ENCODE measurements at regions not wholly inside any gene's neighbourhood (a gene's known extent, or its start where the extent isn't known, plus 50 kb on each side); places are given as distances from the start of the nearest gene placed in this dataset.

DNA sequence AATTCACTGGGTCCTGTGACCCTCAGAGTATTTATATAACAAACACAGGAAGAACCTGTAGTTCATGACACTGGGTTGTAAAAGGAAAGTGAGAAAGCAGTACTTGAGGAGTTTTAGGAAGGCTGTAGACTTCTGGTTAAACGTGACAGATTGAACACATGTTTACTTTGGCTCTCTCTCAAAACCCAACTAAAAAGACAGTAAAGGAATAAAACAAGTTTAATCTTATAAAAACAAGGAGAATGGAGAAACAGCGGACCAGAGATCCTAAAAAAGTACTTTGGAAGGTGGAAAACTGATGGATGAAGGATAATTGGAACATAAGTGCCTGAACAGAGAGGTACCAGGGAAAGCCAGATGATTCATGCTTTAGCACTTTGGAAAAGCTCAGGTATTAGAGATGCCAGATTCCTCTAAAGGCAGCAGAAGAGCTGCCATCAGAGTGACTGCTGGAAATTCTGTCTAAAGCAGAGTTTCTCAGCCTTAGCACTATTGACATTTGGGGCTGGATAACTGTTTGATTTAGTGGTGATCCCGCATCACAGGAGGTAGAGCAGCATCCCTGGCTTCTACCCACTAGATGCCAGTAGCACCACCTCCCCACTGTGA is 182.9 kb upstream of the RORA start (continued):
- TF ChIP-seq SIN3A (IDR thresholded peaks at IDR 0.05; ENCODE audit: low read depth) (no peak), ZNF274 (IDR thresholded peaks at IDR 0.05; ENCODE audit: low read depth, low read length) (no peak), RAD21 (IDR thresholded peaks at IDR 0.05; ENCODE audit: low read depth) (no peak), JUND (IDR thresholded peaks at IDR 0.05) (no peak), ELF1 (IDR thresholded peaks at IDR 0.05; ENCODE audit: borderline replicate concordance, low read depth) (no peak), ZFX (IDR thresholded peaks at IDR 0.05) (no peak)

DNA sequence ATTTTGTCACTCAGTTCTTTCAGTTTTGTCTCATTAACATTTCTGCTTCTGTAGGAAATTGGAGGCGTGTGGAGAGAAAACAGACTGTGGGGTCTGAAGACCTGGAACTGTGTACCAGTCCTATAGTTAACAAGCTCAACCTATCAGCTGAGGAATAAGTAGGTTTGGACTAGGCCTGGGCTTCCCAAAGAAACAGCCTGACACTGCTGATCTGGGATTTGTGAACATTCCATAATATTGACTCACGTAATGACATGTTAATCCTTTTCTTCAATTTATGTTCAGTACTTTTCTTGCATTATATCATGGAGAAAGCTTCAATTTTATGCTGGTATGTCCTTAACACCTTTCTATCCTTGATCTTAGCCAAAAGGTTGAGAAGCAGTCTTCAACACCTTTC is 181.6 kb upstream of the RORA start:
- H3K9me3 ChIP-seq (ENCODE audit: control insufficient read depth in 1 of 2, insufficient read depth in 1 of 2, low read depth in 1 of 2, low read length in 2 of 2), result peaks cover 0 to 13% of the 10 kb centered on the region in 2 experiments; a peak in 1 of 4 replicates
- RAD21 ChIA-PET (ENCODE audit: low non-redundant PET in 1 of 2, low total read pairs in 2 of 2, uncharacterized antibody in 2 of 2, unreplicated experiment in 2 of 2), result no interaction called here
- POLR2A ChIA-PET, result no interaction called here
- no peaks in the 10 kb centered on the region for H3K9me2 ChIP-seq (ENCODE audit: insufficient read depth)
- no peak overlapping the region for H3K4me3 ChIP-seq (replicated peaks in 1 of 2; ENCODE audit: low read depth in 1 of 2, low read length in 2 of 2)
- CTCF ChIA-PET, result no interaction called here
- no peak overlapping the region for H3K27ac ChIP-seq (ENCODE audit: low read depth, low read length)
- H2AFZ ChIP-seq (ENCODE audit: low read depth, low read length, poor library complexity, severe bottlenecking), result no peak overlapping the region
- H4K20me1 ChIP-seq (ENCODE audit: insufficient read depth), result no peaks in the 10 kb centered on the region
- H3K36me3 ChIP-seq (ENCODE audit: control insufficient read depth in 1 of 2, insufficient read depth in 2 of 2, low read length in 2 of 2), result no peaks in the 10 kb centered on the region
- BruUV-seq (replicated peaks), result no TSS peak
- H3K4me1 ChIP-seq (ENCODE audit: control insufficient read depth in 1 of 2, insufficient read depth in 2 of 2, low read length in 2 of 2), result no peaks in the 10 kb centered on the region
- no peak overlapping the region for H3K9ac ChIP-seq (ENCODE audit: low read length)
- no peaks in the 10 kb centered on the region for H3K27me3 ChIP-seq (ENCODE audit: insufficient read depth, low read length)
- no peaks in the 10 kb centered on the region for H3K79me2 ChIP-seq (ENCODE audit: insufficient read depth, low read length)
- TF ChIP-seq EGR1 (IDR thresholded peaks at IDR 0.05; ENCODE audit: low read depth), result no peak
- ATAC-seq (no peak), DNase-seq (ENCODE audit: low read depth, low spot score) (no peak)
- H3K4me2 ChIP-seq (ENCODE audit: low read length), result no peak overlapping the region
- intact Hi-C loops (cut with micrococcal nuclease), result no loop called here

DNA sequence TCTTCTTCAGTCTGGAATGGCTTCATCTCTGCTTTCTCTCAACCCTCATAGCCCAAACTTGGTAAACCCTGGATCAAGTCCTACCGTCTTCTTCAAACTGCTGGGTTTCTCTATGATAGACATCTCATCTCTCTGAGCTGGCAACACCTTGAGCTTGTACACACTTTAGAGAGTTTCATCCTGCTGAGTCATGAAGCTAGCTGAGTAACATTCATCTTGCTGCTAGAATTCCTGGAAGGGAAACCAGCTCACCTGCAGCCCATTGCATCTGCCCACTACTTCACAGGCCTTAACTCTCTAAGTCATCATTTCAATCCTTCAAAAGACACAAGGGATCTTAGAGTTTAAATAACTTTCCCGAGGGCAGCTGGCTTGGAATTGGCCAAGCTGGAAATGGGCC is 175.5 kb upstream of the RORA start:
- H3K27me3 ChIP-seq (ENCODE audit: insufficient read depth, low read length), result no peaks in the 10 kb centered on the region
- no TSS peak for BruUV-seq (replicated peaks)
- H3K4me2 ChIP-seq (ENCODE audit: low read length), result no peak overlapping the region
- H3K9me2 ChIP-seq (ENCODE audit: insufficient read depth), result no peaks in the 10 kb centered on the region
- H3K4me1 ChIP-seq (ENCODE audit: control insufficient read depth in 1 of 2, insufficient read depth in 2 of 2, low read length in 2 of 2), result no peaks in the 10 kb centered on the region
- H3K27ac ChIP-seq (ENCODE audit: low read depth, low read length), result no peak overlapping the region
- intact Hi-C loops (cut with micrococcal nuclease), result no loop called here
- ChIA-PET RAD21 (ENCODE audit: low non-redundant PET in 1 of 2, low total read pairs in 2 of 2, uncharacterized antibody in 2 of 2, unreplicated experiment in 2 of 2) (no interaction called here), POLR2A (no interaction called here), CTCF (no interaction called here)
- H4K20me1 ChIP-seq (ENCODE audit: insufficient read depth), result no peaks in the 10 kb centered on the region
- no peaks in the 10 kb centered on the region for H3K79me2 ChIP-seq (ENCODE audit: insufficient read depth, low read length)
- TF ChIP-seq CBX3 (IDR thresholded peaks at IDR 0.05; ENCODE audit: low read depth) (no peak), EGR1 (IDR thresholded peaks at IDR 0.05; ENCODE audit: low read depth) (no peak), POLR2A (IDR thresholded peaks at IDR 0.05; ENCODE audit: borderline replicate concordance, extremely low read depth, insufficient read depth, insufficient read length) (no peak), EZH2 (IDR thresholded peaks at IDR 0.05) (no peak), ZNF274 (IDR thresholded peaks at IDR 0.05; ENCODE audit: low read depth, low read length) (no peak)
- H3K9ac ChIP-seq (ENCODE audit: low read length), result no peak overlapping the region
- peaks cover 0 to 6% of the 10 kb centered on the region in 2 experiments; a peak in 1 of 4 replicates for H3K9me3 ChIP-seq (ENCODE audit: control insufficient read depth in 1 of 2, insufficient read depth in 1 of 2, low read depth in 1 of 2, low read length in 2 of 2)
- no peak overlapping the region for H2AFZ ChIP-seq (ENCODE audit: low read depth, low read length, poor library complexity, severe bottlenecking)
- ATAC-seq (no peak), DNase-seq (ENCODE audit: low read depth, low spot score) (no peak)
- H3K4me3 ChIP-seq (replicated peaks in 1 of 2; ENCODE audit: low read depth in 1 of 2, low read length in 2 of 2), result no peak overlapping the region
- no peaks in the 10 kb centered on the region for H3K36me3 ChIP-seq (ENCODE audit: control insufficient read depth in 1 of 2, insufficient read depth in 2 of 2, low read length in 2 of 2)
